Head of caudate nucleus (tissue), 42 donors: ENCODE measurements at regions not wholly inside any gene's neighbourhood (a gene's known extent, or its start where the extent isn't known, plus 50 kb on each side); places are given as distances from the start of the nearest gene placed in this dataset.

Experiments used
- DNase-seq, 42 donors: peaks; one replicate each; pipeline versions ENCODE4 v3.0.0 to v3.0.0-alpha.2; 2020 to 2021; ENCODE audit warnings: mixed read lengths in 7 of 42
- intact Hi-C: fragments of 100-400 bp; cut with DNase I; formaldehyde crosslinking; loops from one replicate; pipeline ENCODE4 v1.15.0; 2022

GRCh38 chr9:1581926-1582325 is 433.2 kb upstream of the SMARCA2 start:
- DNase-seq: no peak
- intact Hi-C loops: no loop called here

DNA sequence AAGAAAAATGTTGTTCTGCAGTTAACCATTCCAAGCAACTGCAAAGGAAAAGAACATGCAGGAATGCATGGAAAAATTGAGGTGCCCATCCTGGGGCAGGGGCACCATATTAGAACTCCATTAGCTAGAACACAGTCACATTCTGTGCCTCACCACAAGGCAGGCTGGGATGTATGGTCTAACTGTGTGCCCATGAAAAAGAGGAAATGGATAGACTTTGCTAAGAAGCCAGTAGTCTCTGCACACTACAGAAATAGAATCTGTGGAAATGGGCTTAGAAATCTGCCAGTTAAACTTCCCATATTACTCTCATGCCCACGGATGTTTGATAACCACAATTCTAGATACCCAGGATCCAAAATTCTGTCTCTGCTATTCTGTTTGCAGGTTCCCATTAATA is 423.8 kb upstream of the SMARCA2 start:
- intact Hi-C loops: no loop called here
- no peak for DNase-seq

DNA sequence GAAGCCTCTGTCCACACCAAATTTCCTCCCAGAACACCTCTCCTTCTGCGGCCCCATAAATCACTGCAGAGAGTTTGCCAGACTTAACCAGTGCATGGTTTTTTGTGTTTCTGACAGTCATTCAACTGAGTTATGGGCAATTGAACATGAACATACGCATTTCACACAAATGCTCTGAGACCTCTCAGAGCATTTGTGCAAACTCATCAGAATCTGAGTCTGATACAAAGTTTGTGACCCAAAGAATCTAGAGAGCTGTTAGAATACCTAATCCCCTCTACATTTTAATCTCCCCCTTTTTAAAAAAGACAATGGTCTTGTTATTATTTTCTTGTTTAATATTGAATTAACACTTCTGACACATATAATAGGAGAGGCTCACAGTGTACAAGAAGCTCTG is 416.9 kb upstream of the SMARCA2 start:
- no peak for DNase-seq
- intact Hi-C loops: no loop called here

DNA sequence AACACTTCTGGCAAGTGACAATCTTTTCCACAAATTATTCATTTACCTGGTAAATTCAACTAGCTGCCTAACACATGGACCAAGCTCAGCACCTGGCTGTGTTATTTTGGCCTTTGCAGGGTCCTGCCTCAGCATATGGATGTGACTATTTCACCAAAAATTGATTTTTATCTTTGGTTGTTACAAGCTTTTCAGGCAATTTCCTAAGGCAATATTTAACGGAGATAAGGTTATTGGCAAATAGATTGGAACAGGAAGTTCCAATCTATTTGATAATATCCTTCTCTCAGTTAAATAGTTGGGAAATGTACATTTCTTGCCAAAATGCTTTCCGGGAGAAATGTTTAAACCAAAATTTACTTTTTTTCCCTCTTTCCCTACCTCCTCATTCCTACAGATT is 415.2 kb upstream of the SMARCA2 start:
- no peak for DNase-seq
- intact Hi-C loops: no loop called here

DNA sequence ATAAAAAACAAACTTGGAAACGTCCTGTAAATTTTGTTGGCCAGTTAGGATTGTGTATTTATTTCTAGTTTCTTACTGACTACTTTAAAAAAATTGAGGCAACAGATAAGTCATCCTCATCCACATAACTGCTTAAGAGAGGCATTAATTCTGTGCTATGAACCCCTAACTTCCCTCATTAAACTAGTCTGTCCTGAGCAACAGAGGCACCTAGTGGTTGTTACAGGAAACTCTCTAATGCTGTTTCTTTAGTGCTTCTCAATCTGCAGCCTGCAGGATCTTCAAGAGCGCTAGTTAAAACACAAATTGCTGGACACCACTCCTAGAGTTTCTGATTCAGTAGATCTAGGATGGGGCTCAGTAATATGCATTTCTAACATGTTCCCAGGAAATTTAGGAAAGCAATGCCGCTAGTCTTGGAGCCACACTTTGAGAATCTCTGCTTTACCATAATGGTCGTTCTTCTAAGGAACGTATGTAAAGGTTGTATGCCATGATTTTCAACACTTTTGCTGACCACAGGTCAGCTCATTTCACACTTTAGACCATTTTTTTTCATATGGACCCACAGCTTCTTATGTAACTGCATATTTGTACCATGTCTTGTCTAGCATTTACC is 410.1 kb upstream of the SMARCA2 start:
- intact Hi-C loops: no loop called here
- peak in 1 of 42 donors; percentile 10 for DNase-seq

DNA sequence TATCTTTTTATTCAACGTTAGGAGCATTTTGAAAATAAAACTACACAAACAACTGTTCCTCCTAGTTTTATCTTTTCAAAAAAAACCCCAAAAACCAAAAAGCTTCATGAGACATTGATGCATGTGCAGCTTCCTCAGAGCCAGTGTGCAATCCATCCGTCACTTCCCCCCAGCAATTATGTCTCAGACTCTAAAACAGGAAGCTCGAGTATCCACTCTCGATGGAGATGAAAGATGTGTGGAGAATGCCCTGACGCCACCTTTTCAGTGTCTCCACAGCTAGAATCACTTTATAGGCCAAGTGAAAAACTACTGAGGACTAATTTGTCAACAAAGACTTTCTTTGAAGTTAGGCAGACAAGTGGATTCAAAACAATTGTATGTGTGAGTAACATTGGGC is 408.9 kb upstream of the SMARCA2 start:
- intact Hi-C loops: no loop called here
- no peak for DNase-seq

GRCh38 chr9:1612886-1613285 is 402.3 kb upstream of the SMARCA2 start:
- intact Hi-C loops: loop anchor here (10.0 kb wide), 1 partner anchor 148 kb away; no protein-coding TSS in a partner anchor

GRCh38 chr9:1617419-1617818 is 397.7 kb upstream of the SMARCA2 start:
- no peak for DNase-seq
- intact Hi-C loops: loop anchor here (10.0 kb wide), 1 partner anchor 153 kb away; no protein-coding TSS in a partner anchor

More at GRCh38 chr9:1612886-1613285, 402.3 kb upstream of the SMARCA2 start:
- DNase-seq: no peak

DNA sequence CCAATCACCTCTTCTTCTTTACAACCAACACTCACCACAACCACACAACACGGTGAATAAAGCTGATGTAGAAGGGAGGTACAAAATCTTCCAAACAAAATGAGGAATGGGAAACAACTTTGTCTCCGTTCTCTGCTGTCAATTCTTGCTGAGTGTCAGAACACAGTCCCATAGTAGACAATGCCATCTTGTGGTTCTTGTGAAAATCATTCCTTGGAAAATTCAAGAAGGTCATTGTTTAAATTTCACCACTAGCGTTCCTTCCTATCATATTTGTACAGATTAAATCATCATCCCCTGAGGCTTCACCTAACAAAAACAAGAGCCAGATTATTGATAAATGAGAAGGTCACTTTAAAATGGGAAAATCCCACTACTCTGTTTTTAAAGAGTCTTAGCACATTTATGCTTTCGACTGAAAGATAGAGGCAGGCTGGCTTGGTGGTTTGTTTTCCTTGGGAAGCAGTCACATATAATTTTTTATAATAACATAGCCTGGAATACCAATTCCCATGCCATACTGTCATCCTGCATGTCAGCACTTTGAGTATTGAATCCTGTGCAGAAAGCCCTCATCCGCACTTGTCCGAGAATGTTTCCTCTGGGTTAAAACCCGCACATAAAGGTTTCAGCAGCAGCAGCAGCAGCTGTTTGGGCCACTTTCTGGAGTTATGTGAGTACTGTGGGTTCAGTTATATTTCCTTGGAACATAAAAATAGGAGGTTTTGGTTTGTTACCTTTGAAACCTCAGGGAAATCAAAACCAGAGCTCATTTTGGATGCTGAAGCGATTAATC is 395.0 kb upstream of the SMARCA2 start:
- DNase-seq: peak in 3 of 42 donors; percentile 7 to 26 (median 8)
- intact Hi-C loops: loop anchor here (10.0 kb wide), 1 partner anchor 155 kb away; no protein-coding TSS in a partner anchor

DNA sequence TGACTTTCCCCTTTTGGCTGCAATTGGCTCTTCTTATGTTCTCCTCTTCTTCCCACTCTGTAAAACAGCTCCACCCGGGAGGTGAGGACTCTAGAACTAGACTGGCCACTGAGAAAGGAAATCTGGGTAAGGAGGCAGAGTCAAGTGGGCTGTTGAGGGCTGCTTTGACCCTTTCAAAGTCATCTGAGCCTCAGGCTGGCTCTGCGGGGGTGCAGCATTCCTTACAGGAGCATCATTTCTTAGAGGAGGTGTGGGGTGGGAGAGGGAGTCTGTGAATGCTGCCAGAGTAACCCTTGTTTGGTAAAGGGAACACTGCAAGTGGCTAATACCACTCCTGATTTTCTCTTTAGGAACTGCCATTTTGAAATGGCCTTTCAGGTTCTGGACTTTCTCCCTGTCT is 377.7 kb upstream of the SMARCA2 start:
- DNase-seq: no peak
- intact Hi-C loops: no loop called here

- DNase-seq: no peak
- intact Hi-C loops: no loop called here
Observed at GRCh38 chr9:1639166-1639565, 376.0 kb upstream of the SMARCA2 start.

DNA sequence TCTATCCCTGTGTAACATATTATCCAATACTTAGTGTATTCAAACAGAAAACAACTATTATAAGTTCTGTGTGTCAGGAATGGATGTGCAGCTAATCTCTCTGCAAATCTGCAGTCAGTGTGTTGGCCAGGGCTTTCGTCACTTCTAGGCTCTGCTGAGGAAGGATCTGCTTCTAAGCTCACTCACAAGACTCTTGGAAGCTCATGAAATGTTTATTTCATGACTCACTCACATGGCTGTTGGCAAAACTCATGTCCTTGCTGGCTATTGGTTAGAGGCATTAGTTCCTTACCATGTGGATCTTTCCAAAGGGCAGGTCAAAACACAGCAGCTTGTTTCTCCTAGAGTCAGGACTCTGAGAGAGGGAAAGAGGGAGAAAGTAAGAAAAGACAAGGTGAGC is 367.4 kb upstream of the SMARCA2 start:
- intact Hi-C loops: no loop called here
- no peak for DNase-seq

DNA sequence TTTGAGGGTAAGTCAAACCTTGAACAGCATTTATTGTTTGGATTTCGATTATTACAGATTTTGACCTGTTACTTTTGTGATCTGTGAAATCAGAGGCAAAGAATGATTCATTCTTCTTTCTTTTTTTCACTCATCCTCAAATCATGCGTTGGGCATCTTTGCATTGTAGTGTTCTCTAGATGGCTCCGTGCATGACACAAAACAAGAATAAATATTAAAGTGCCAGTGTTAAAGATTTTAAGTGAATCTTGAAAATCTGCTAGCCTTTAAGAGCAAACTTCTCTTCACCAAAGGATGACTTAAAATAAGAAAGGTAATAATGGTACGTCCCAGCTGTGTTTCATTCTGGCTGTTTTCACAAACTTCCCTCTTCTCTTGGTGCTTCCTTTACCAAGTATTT is 361.9 kb upstream of the SMARCA2 start:
- no peak for DNase-seq
- intact Hi-C loops: no loop called here

DNA sequence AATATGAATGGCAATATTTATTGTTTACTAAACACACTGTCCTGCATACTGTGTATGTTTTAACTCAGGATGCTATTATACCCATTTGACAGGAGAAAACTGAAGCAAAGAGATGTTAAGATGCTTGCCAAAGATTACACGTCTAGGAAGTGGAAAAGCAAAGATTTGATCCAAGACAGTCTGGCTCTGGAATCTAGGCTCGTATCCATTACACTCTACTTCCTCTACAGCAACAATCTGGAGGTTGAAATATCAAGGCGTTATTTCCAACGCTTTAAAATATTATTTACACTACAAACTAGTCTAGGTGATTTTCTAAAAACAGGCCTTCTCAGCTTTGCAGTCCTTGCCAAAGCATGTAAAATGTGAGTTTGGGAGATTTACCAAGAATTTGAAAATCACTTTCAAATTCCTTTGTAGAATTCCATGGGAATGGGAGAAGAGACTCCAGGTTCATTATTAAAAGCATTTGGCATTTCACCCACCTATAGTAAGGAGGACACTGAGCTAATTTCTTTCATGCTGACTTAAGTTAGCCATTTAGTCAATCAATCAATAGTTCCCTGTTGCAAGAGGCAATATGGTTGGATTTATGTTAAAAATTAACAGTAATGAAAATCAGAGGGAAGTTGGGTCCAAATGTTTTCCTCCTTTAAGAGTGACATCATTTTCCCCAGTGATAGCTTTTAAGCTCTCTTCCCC is 356.3 kb upstream of the SMARCA2 start:
- DNase-seq: no peak
- intact Hi-C loops: no loop called here

DNA sequence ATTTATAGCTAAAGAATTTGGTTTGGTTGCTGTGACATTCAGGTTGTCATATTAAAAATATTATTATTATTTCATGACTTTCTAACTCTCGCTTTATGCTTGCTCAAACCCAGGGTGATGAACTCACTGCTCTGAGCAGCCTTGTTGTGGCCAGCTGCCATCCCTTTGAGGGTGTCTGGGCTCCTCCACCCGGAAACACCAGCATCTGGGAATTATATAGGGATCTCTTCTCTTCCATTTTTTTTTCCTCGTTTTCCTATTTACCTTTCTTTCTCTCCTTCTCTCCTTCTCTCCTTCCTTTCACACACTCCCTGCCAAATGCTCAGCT is 355.8 kb upstream of the SMARCA2 start:
- DNase-seq: no peak
- intact Hi-C loops: no loop called here

DNA sequence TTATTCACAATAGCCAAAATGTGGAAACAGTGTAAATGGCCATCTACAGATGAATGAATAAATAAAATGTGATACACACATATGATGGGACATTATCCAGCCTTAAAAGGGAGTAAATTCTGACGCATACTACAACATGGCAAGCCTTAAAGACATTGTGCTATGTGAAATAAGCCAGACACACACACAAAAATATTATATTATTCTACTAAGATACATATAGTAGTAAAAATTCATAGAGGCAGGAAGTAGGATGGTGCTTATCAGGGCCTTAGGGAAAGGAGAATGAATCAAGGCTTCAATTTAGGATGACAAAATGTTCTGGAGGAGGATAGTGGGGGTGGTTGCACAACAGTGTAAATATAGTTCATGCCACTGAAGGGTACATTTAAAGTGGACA is 346.7 kb upstream of the SMARCA2 start:
- no peak for DNase-seq
- intact Hi-C loops: no loop called here

GRCh38 chr9:1673300-1673699 is 341.8 kb upstream of the SMARCA2 start:
- no peak for DNase-seq
- intact Hi-C loops: no loop called here

- intact Hi-C loops: no loop called here
- no peak for DNase-seq
Observed at GRCh38 chr9:1676771-1677170, 338.4 kb upstream of the SMARCA2 start.

DNA sequence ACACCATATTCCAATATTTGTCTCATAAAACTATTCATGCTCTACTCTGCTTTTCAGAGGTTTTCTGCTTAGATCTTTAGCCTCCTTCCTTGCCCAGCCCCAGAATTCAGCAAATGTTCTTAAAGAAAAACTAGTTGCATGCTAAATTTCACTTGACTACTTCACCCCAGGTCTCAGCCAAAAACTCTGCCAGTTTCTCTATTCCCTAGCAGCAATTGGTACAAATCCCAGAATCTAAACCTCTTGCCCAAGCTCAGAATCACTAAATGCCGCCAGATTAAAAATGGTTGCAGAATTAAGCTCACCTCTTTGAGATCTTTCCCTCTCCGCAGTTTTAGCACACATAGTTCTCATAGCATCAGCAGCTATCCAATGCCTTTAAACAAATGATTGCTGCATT is 331.2 kb upstream of the SMARCA2 start:
- intact Hi-C loops: no loop called here
- no peak for DNase-seq

DNA sequence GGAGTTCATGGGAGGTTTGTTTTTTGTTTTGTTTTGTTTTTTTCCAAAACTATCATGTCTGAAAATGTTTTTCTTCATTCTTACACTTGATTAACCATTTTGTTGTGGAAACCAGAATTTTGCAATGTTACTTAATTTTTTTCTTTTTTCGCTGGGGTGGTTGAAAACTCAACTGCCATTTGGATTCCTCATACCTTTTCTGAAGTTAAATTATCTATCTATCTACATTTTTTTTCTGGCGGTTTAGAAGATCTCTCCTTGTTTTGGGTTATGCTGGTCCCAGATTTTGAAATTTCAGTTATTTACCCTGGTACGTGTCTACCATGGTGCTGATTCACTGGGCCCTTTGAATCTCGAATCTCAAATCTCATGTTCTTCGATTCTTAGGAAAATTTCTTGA is 316.2 kb upstream of the SMARCA2 start:
- no peak for DNase-seq
- intact Hi-C loops: no loop called here
